ENCODE measurements at regions not wholly inside any gene's neighbourhood (a gene's known extent, or its start where the extent isn't known, plus 50 kb on each side); places are given as distances from the start of the nearest gene placed in this dataset.

DNA sequence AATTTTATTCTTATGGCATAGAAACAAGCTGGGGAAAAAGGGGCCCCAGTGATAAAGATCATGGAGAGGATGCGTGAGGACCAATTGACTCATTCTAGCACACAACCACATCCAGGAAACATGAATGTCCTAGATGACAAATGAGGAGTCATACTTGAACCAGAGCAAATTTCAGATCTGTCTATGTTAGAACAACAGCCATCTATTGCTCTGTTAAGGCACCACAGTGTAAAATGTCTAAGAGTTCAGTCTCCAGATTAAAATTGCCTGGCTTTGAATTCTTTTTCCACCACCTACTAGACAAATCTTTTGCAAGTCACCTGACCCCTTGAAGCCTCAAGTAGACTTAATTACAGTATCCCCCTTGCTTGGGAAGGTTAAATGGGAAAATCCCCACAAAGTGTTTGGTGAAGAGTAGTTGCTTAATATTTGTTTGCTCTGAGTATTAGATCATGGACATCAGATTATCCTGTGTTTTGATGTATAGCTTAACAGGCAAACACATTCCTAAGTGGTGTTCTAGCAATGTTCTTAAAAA is 258.7 kb upstream of the TGFBR2 start:
- no peak for TF ChIP-seq PPARA (CRISPR knock-in tag; IDR thresholded peaks at IDR 0.05; ENCODE audit: borderline replicate concordance)
- no peak for TF ChIP-seq TSHZ2 (CRISPR knock-in tag; IDR thresholded peaks at IDR 0.05)
- TF ChIP-seq ESRRG (CRISPR knock-in tag; IDR thresholded peaks at IDR 0.05): no peak
- no peak for TF ChIP-seq RARB (CRISPR knock-in tag; IDR thresholded peaks at IDR 0.05)
- TF ChIP-seq, protein P1, sequence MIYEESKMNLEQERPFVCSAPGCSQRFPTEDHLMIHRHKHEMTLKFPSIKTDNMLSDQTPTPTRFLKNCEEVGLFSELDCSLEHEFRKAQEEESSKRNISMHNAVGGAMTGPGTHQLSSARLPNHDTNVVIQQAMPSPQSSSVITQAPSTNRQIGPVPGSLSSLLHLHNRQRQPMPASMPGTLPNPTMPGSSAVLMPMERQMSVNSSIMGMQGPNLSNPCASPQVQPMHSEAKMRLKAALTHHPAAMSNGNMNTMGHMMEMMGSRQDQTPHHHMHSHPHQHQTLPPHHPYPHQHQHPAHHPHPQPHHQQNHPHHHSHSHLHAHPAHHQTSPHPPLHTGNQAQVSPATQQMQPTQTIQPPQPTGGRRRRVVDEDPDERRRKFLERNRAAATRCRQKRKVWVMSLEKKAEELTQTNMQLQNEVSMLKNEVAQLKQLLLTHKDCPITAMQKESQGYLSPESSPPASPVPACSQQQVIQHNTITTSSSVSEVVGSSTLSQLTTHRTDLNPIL (CRISPR knock-in tag; IDR thresholded peaks at IDR 0.05; ENCODE audit: low read depth): no peak
- TF ChIP-seq BACH2 (CRISPR knock-in tag; IDR thresholded peaks at IDR 0.05; ENCODE audit: borderline replicate concordance): no peak
- no peak for TF ChIP-seq ARNTL (CRISPR knock-in tag; IDR thresholded peaks at IDR 0.05; ENCODE audit: borderline replicate concordance, low read depth)
- no peak for TF ChIP-seq CSRNP3 (CRISPR knock-in tag; IDR thresholded peaks at IDR 0.05)
- TF ChIP-seq ZNF565 (CRISPR knock-in tag; conservative IDR thresholded peaks at IDR 0.05; ENCODE audit: low read depth): no peak
- no peak for TF ChIP-seq ZFP30 (CRISPR knock-in tag; IDR thresholded peaks at IDR 0.05)
- TF ChIP-seq ZFP3 (CRISPR knock-in tag; IDR thresholded peaks at IDR 0.05): no peak
- no peak for TF ChIP-seq ZNF70 (CRISPR knock-in tag; IDR thresholded peaks at IDR 0.05)
- no peak for TF ChIP-seq CSDC2 (CRISPR knock-in tag; IDR thresholded peaks at IDR 0.05)

Measured in SK-N-SH treated with all-trans-retinoic acid at 6 μM for 48 hours (cell line).